GM18498 (cell line): ENCODE measurements at regions not wholly inside any gene's neighbourhood (a gene's known extent, or its start where the extent isn't known, plus 50 kb on each side); places are given as distances from the start of the nearest gene placed in this dataset.
"Not testable (repeated sequence)": the region's sequence is repeated elsewhere in the genome, so short reads cannot be mapped to it uniquely, and the experiment has no call there.

Experiments used
- ATAC-seq: cut with Tn5 transposase; IDR thresholded peaks from one replicate; pipeline ENCODE4 v1.9.1; 2021; ENCODE audit warnings: mild to moderate bottlenecking, moderate library complexity; ENCODE audit not compliant: unreplicated experiment

DNA sequence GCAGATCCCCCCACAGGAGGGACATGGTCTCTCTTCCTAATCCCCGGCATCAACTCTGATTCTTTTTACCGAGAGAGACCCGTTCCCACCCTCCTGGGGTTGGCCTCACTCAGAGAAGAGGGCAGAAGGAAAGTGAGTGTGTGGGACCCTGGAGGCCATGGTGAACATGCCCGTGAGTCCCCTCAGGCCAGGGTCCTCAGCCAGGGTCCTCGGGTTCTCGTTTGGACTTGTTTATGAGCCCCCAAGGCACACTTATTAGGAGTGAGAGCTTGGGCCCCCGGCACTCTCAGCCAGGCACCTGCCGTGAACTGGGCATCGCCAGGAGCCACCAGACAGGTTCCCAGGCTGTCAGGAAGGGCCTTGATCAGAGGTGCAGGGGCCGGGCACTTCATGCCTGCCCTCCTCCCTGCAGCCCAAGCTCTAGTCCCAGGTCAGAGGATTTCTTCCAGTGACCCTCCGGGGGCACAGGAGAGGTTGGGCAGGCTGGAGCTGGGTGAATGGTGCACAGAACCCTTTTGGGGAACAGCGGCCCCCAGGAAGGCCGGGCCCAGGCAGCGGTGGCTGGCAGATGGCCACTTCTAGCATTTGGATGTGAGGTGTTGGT is 122.6 kb downstream of the CRYAA start:
- no peak for ATAC-seq

DNA sequence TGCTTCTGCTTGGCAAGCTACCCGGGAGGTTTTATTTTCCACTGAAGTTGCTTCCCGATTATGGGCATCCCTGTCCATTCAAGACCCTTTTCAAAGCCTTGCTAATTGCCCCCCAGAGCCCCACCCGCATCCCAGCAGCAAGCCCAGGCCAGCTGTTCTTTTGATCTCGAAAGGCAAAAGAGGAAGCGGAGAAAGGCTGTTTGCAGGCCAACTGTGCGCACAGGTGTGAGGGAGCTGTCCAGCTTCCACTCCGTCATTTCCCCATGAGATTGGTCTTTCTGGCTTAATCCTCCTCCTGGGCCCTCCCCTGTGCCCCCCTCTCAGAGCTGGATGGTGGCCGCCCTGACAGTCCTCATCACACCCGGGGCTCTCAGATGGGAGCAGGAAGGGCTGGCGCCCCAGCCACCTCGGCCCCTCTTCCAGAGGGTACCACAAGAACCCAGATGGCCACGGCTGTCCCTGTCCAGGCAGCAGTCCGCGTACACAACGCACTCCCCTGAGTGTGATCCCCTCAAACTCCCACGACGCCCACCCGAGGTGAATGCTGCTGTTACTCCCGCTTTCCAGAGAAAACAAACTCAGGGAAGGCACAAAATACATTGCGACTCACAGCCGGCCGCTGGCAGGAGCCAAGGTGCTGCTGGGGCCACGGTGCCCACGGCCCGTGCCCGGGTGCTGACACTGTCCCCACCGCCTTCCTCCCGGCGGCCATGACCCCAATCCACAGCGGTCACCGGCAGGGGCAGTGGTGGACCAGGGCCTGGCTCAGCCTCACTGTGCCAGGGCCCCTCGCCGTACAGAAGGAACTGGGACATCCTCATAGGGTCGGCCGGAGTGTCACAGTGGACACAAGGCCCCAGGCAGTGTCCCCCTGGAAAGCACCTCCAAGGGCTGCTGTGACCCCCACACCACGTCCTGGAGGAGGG is 121.9 kb downstream of the CRYAA start:
- no peak for ATAC-seq

DNA sequence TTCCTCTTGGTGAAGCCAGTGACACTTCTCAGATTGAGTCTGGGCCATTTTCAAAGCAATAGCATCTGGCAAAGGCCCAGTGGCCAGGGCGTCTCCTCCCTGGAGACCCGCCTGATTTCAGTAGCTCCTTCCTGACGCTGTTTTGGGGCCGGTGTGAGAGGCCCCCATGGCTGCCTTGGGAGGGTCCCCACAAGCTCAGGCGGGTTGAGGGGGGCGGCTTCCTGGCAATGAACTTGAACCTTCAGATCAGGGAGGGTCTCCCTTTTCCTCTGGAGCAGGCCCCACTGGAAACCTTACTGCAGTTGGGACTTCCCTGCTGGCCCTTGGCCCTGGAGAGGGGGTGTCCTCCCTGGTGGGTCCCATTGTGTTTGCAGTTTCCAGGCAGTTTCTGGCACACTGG is 121.2 kb downstream of the CRYAA start:
- ATAC-seq = no peak

DNA sequence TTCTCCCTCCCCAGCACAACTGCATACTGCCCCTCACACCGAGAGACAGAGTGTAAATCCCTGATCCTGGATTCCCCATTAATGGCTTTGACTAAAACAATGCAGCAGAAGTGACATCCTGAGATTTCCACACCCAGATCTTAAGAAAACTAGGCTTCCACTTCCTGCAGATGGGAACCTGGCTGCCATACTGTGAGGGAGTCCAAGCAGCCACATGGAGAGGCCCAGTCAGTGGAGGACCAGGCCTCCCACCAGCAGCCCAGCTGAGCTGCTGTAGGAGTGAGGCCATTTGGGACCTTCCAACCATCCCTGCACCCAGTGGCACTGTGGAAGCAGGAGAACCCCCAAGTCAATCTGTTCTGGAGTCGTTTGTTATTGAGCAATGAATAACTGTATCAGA is 120.6 kb downstream of the CRYAA start:
- no peak for ATAC-seq

DNA sequence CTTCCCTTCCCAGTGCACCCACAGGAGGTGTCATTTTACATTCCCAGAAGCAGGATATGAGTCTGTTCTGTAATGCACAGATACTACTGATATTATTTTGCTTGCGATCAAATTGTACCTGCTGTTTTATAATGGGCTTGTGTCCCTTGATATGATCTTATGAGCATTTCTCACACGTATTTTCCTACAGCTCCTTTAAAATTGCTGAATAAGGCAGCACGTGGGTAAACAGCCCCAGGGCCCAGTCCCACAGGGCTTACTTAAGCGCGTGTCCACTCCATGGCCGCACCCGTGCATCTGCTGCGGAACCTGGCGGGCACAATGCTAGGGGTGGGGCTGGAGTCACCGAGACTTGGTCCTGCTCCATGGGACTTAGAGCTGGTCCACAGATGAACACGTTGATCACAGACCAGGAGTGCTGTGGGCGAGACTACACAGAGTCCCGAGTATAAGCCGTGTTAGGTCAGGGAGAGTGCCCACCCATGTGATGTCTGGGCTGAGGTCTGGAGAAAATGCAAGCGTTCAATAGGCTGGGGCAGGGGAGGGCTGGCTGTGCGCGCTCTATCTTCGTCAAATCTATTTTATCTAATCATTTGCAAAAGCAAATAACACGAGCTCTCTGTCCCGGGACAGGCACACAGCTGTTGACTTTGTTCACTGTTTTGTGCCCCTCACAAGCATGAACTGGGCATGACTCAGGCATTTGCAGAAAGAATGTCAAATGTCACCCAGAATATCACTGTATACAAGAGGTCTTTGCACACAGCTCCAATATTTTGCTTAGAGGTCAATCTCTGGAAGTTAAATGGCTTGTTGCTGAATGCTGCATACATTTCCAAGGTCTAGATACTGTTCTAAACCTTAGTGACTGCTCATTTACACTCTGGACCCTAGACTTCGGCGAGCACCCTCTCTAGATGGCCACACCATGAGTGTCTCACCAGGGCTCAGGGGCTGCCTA is 119.3 kb downstream of the CRYAA start:
- ATAC-seq = no peak

DNA sequence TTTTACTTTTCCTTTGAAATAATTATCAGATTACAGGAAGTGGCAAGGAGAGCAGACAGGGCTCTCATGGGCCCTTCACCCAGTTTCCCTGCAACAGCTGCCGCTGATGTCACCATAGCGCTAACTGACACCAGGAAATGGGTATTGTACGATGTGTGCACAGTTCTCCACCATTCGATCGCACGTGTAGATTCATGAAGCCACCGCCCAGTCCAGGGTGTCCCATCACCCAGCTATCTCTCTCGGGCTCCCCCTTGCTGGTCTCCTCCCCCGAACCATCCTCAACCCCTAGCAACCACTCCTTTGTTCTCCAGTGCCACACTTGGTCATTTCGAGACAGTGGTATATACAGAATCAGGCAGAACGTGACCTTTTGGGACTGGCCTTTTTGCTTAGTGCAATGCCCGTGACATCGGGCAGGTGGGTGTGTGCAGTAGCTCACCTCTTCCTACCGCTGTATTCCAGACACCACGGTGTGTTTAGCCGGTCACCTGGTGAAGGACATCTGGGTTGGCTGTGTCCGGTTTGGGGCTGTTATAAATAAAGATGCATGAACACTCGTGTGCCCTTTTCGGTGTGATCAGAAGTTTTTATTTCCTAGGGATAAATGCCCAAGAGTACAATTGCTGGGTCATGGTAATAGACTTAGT is 118.4 kb downstream of the CRYAA start:
- ATAC-seq = no peak

DNA sequence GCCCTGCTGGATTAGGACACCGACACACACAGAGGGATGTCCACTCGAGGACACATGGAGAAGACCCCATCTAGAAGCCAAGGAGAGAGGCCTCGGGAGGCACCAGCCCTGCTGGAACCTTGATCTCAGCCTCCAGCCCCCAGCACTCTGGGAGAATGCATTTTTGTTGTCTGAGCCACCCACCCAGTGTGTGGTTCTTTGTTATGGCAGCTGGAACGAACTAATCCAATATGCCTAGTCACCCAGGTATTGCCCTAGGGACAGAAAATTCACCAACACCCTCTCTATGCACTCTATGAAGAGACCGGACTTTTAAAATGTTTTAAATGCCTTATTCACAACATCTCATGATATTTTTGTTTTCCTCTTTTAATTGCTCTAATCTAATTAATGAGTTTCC is 117.4 kb downstream of the CRYAA start:
- no peak for ATAC-seq

DNA sequence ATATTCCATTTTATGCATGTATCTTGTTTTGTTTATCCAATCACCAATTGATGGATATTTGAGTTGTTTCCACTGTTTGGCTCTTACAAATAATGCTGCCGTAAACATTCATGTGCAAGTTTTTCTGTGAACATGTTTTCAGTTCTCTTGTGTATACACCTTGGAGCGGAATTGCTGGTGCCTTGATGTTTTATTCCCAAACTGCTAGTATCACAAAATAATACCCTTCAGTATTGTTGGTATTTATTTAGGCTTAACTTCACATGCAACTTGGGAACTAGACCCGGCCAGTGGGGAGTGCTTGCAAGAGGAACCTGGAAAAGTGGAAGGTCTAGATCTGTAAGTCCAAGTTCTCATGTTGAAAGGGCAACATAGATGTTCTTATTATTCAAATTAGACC is 115.9 kb downstream of the CRYAA start:
- no peak for ATAC-seq

DNA sequence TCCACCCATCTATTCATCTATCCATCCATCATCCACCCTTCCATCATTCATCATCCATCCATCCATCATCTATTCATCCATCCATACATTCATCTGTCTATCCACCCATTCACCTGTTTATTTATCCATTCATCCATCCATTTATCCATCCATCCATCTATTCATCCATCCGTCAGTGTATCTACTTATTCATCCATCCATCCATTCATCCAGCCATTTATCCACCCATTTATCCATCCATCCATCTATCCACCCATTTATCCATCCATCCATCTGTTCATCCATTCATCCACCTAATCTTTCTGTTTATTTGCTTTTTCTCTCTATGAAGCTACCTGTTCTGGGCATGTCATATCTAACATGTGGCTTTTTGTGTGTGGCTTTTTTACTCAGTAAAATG is 115.4 kb downstream of the CRYAA start:
- ATAC-seq = no peak

DNA sequence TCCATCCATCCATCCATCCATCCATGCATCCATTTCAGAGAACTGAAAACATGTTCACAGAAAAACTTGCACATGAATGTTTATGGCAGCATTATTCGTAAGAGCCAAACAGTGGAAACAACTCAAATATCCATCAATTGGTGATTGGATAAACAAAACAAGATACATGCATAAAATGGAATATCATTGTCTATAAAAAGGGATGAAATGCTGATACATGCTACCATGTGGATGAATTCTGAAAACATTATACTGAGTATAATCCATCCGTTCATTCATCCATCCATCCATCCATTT is 115.1 kb downstream of the CRYAA start:
- ATAC-seq = not testable (repeated sequence)

DNA sequence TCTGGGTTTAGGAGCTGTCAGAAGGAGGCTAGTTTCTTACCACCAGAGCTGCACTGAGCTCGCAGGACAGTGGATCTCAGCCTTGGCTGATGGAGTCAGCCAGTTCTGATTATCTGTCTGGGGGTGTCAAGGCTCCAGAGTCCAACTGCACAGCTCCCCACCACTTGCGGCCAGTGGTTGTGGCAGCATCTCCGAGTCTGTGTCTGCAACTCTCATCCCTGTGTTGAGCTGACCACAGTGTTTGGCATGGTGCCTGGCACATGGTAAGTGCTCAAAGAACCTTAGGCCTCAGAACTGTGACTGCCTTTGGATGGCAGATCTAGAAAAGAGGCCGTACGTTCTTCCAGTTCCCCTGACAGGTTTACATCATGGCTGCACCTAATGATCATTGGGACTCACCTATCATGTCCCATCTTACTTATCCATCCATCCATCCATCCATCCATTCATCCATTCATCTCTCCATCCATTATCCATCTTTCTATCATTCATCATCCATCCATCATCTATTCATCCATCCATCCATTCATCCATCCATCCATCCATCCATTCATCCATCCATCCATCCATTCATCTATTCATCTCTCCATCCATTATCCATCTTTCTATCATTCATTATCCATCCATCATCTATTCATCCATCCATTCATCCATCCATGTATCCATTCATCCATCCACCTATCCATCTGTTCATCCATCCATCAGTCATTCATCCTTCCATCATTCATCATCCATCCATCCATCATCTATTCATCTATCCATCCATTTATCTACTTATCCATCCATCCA is 114.5 kb downstream of the CRYAA start:
- ATAC-seq = no peak

DNA sequence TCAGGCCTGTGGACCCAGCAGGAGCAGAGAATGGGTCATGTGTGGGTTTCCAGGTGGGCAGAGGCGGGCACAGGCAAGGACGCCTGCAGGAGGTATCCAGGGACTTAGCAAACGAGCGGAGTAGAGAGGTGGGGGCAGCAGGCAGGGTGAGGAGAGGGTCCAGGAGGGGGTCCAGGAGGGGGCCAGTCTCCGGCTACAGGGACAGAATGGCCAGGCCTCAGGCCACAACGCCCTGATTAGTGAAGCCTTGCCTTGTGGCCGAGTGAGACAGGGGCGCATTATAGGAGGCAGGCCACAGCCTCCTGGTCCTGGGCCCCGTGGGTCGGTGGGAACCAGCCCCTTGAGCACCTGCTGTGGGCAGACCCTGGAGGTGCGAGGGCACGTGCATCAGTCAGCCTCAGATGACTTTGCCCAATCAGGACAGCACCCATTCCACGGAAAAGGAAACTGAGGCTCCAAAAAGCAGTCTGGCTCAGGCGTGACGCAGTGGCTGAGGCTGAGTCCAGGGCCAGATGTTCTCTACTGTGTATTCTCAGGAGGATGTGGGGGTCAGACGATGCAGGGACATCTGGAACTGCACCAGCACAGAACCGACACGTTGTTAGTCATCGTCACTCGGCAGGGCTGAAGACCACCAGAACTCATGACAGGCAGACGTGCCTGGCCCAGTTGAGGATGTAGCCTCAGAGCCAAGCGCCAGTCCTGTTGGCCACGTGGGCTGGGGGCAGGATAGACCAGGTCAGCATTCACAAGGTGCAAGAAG is 113.7 kb downstream of the CRYAA start:
- ATAC-seq = no peak

DNA sequence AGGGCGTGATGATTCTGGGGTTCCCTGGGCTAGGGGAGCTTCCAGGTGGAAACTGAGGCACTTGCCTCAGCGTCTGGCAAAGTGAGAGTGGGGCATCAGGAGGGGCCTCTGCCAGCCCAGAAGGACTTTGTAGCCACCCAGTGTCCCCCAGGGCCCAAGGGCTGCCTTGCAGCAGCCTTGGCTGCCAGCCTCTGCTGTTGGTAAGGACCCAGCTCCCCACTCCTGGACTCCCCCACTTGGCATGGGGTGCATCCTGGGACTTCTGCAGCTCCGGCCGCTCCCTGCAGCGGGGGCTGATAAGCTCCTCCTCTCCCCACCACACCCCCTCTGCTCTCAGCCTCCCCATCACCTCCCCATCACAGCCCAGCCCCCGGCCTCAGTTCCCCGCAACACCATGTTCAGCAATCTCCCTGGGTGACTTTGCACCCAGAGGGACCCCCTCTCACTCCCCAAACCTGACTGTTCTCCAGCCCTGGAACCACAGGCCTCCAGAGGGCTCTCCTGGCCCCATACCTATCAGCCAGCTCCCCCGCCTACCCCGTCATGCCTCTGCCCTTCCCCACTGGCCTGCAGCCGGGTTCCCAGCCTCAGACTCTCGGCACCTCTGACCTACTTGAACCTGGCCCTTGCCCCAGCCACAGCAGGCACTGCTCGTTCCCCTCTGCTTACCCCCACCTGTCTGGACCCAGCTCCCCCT is 113.0 kb downstream of the CRYAA start:
- no peak for ATAC-seq

DNA sequence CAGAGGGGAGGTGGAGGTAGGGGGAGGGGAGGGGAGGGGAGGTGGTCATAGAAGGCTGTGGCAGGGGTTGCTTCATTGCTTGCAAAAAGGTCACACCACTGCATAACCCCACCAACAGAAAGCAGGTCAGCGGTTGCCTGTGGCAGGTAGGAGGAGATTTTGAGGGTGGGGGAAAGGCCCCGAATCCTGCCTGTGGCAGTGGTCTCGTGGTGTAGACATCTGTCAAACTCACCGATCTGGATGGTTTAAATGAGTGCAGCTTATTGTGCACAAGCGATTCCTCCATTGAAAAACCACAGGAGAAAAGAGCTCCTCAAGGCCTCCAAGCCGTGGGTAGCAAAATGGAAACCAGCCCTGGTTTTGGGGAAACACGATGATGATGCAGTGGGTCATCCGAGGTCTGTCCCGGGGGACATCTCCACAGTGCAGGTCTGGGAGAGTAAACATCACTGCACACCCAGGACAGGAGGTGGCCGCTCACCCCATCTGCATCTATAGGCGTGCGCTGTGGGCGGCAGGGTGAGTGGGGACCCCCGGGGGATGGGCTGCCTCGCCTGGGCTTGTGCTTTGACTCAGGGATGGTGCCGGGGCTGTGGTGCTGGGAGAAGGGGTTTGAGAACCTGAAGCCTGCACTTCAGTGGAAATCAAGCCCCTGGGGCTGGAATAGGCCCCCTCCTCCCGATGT is 112.3 kb downstream of the CRYAA start:
- no peak for ATAC-seq

DNA sequence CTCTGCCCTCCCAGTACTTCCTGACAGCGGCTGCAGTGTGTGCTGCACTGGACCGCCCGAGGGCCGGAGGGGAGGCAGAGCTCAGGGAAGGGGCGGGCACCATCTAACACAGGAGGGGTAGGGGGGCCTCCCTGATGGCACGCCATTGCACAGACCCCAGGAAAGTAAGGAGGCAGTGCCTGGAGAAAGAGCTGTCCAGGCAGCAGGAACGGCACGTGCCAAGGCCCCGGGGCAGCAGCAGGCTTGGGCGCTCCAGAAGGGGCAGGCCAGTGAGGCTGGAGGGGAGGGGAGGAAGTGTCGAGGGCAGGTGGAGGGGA is 110.7 kb downstream of the CRYAA start:
- ATAC-seq = no peak

DNA sequence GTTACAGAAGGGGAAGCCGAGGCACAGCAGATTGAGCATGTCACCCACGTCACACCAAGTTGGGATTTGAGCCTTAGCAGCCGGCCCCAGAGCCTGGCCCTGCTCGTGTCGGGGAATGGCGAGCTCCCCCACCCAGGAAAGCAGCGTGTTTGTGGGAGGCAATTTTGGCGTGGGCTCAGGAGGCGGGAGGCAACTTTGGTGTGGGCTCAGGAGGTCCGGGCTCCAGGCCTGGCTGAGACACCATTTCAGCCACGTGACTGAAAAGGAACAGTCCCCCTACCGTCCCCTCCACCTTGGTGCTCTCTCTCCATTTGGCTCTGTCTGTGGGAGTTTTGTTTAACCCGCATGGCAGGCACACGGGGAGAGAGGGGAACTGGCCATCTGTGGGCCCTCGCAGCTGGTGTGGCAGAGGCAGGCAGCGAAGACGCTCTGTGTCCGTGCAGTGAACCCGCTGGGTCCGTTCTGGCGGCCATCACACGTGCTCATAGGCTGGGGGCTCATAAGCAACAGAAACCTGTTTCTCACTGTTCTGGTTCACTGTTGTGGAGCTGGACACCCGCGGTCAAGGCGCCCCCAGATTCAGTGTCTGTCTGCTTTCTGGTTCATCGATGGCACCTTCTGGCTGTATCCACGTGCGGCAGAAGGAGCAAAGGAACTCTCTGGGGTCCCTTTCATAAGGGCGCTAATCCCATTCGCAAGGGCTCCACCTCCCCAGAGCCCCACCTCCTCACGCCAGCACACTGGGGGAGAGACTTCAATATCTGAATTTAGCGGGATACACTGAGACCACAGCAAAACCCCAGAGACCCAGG is 110.2 kb downstream of the CRYAA start:
- ATAC-seq = no peak

DNA sequence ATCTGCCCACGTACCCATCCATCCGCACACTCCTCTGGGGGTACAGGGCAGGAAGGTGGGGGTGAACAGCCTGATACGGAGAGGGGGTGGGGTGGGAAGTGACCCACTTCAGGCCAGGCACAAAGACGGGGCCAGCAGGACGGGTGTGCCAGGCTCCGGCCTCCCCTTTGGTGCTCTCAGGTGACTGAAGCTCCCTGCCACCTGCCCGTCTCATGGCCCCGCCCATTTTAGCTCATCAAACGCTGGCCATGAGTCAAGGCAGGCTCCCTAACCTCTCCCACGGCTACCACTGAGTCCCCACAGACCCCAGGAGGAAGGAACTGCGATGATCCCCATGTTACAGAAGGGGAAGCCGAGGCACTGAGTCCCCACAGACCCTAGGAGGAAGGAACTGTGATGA is 109.6 kb downstream of the CRYAA start:
- ATAC-seq = no peak
